OCI-LY7 (cell line): ENCODE measurements at regions not wholly inside any gene's neighbourhood (a gene's known extent, or its start where the extent isn't known, plus 50 kb on each side); places are given as distances from the start of the nearest gene placed in this dataset.

ENCODE experiments used
- EZH2phosphoT487 ChIP-seq: fragments of 200-600 bp; sonication (generic); IDR thresholded peaks from 2 replicates; pipeline ENCODE4 v1.6.1; 2018; ENCODE audit warnings: low read depth, borderline replicate concordance, mild to moderate bottlenecking, mixed run types, antibody characterized with exemption, low read length, moderate library complexity, mixed read lengths
- TF ChIP-seq, protein P1 (sequence below): fragments of 200-600 bp; sonication (generic); conservative IDR thresholded peaks from 2 replicates; pipeline ENCODE4 v1.5.1; 2014; ENCODE audit warnings: mild to moderate bottlenecking, antibody characterized with exemption, low read length, moderate library complexity, mixed read lengths

DNA sequence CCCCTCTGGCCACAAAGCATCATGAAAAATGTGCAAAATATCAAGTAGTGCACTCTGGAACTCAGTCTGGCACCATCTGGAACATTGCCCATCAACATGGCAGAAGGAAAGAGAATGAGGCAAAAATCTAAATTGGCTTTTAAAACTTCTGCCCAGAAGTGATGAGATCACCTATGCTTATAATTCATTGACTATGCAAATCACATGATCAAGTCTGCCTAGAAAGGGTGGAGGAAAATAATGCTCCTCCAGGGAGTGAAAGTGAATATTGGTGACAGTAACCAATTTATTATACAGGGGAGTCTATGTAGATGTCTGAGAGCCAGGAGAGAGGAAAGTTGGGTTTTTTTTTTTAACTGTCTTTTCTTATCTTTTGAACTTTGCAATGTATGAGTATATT lies 73.3 kb upstream of the HIF1A start:
- TF ChIP-seq, protein P1, sequence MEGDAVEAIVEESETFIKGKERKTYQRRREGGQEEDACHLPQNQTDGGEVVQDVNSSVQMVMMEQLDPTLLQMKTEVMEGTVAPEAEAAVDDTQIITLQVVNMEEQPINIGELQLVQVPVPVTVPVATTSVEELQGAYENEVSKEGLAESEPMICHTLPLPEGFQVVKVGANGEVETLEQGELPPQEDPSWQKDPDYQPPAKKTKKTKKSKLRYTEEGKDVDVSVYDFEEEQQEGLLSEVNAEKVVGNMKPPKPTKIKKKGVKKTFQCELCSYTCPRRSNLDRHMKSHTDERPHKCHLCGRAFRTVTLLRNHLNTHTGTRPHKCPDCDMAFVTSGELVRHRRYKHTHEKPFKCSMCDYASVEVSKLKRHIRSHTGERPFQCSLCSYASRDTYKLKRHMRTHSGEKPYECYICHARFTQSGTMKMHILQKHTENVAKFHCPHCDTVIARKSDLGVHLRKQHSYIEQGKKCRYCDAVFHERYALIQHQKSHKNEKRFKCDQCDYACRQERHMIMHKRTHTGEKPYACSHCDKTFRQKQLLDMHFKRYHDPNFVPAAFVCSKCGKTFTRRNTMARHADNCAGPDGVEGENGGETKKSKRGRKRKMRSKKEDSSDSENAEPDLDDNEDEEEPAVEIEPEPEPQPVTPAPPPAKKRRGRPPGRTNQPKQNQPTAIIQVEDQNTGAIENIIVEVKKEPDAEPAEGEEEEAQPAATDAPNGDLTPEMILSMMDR = no peak
- TF ChIP-seq EZH2phosphoT487 = no peak
